ENCODE measurements at regions not wholly inside any gene's neighbourhood (a gene's known extent, or its start where the extent isn't known, plus 50 kb on each side); places are given as distances from the start of the nearest gene placed in this dataset.
"Not testable (repeated sequence)": the region's sequence is repeated elsewhere in the genome, so short reads cannot be mapped to it uniquely, and the experiment has no call there.

- no peak for DNase-seq (ENCODE audit: low read depth)
These were observed 136.0 kb downstream of the LMLN start for GRCh38 chr3:198096015-198096414.

DNA sequence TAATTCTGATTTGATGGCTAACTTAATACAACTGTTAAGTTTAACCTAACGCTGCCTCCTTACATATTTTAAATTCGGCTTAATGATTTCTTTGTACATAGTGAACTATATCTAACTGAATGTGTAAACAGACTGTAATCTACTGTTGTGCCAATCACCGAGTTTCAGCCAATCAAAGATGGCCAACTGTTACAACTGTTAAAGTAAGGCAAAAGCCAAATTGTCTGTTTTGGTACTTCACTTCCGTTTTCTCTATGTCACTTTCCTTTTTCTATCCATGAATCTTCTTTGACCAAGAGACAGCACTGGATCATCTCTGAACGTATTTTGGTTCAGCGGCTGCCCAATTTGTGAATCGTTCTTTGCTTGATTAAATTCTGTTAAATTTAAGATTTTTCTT lies 137.0 kb downstream of the LMLN start:
- no peak for DNase-seq (ENCODE audit: low read depth)

- not testable (repeated sequence) for DNase-seq (ENCODE audit: low read depth)
These were observed 138.7 kb downstream of the LMLN start for GRCh38 chr3:198098661-198099081.

DNA sequence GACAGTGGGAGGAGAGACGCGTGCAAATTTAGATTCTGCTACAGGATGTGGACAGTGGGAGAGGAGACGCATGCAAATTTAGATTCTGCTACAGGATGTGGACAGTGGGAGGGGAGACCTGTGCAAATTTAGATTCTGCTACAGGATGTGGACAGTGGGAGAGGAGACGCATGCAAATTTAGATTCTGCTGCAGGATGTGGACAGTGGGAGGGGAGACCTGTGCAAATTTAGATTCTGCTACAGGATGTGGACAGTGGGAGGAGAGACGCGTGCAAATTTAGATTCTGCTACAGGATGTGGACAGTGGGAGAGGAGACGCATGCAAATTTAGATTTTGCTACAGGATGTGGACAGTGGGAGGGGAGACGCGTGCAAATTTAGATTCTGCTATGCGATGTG lies 143.1 kb downstream of the LMLN start:
- DNase-seq (ENCODE audit: low read depth), result not testable (repeated sequence)

GRCh38 chr3:198106265-198106664 lies 146.2 kb downstream of the LMLN start:
- no peak for DNase-seq (ENCODE audit: low read depth)

DNA sequence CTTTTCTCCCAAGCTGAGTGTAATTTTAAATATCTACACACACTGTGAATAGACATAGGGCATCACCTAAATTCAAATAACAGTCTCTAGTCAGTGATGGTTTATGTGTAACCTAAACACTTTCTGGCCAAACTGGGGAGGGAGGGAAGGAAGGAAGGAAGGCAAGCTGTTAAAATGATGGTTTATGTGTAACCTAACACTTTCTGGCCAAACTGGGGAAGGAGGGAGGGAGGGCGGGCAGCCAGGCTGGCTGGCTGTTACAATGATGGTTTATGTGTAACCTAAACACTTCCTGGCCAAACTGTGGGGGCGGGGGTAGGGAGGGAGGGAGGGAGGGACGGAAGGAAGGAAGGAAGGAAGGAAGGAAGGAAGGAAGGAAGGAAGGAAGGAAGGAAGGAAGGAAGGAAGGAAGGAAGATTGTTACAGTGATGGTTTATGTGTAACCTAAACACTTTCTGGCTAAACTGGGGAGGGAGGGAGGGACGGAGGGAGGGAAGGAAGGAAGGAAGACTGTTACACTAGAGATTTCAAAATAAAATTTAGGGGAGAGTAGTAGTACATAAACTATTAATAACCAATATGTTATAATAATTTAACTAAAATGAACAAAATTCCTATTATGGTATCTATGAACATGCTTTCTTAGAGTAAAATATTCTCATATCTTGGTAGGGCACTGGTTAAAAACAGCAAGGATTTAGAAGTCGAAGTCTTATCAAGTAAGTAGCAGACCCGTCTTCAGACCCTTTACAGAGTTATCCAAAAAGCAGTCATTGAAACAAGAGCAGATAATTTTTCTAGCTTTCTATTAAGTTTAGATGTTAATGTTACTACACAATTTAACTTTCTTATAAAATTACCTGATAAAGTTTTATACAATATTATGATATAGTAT lies 148.1 kb downstream of the LMLN start:
- DNase-seq (ENCODE audit: low read depth), result no peak

GRCh38 chr3:198109883-198110282 lies 149.9 kb downstream of the LMLN start:
- no peak for DNase-seq (ENCODE audit: low read depth)

- DNase-seq (ENCODE audit: low read depth), result no peak
These were observed 152.0 kb downstream of the LMLN start for GRCh38 chr3:198112031-198112430.

- DNase-seq (ENCODE audit: low read depth), result no peak
These were observed 153.4 kb downstream of the LMLN start for GRCh38 chr3:198113206-198114053.

- not testable (repeated sequence) for DNase-seq (ENCODE audit: low read depth)
These were observed 154.5 kb downstream of the LMLN start for GRCh38 chr3:198114516-198114915.

- DNase-seq (ENCODE audit: low read depth), result not testable (repeated sequence)
These were observed 162.2 kb downstream of the LMLN start for GRCh38 chr3:198122184-198122583.

DNA sequence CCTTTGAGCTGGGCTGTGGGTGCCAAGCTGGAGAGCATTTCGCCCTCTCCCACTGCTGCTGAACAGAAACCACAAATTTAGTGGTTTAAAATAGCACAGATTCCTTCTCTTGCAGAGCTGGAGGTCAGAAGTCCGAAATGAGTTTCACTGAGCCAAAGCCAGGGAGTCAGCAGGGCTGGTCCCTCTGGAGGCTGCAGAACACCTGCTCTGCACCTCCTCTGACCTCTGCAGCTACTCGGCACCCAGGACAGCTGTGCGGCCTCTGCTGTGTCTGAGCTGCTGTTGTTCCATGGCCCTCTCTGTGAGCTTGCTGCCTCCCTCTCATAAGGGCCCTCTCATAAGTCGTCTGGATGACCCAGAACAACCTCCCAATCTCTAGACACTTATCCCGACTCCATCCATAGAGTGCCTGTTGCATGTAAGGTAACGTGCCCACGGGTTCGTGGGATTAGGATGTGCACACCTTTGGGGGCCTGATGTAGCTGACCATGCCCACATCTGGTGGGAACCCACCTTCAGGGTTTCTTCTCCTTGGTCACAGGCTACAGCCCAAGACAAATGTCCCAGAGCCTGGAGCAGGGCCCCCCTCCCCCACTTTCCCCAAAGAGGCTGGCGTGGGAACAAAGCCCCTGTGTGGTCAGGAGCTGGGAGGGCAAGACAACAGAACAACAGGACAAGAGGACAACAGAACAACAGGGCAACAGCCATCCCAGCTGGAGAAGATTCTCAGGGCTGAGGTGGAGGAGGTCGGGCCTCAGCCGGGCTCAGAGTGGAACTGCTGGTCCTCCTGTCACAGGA lies 177.2 kb downstream of the LMLN start:
- not testable (repeated sequence) for DNase-seq (ENCODE audit: low read depth)

GRCh38 chr3:198138205-198138604 lies 178.2 kb downstream of the LMLN start:
- DNase-seq (ENCODE audit: low read depth), result not testable (repeated sequence)

DNA sequence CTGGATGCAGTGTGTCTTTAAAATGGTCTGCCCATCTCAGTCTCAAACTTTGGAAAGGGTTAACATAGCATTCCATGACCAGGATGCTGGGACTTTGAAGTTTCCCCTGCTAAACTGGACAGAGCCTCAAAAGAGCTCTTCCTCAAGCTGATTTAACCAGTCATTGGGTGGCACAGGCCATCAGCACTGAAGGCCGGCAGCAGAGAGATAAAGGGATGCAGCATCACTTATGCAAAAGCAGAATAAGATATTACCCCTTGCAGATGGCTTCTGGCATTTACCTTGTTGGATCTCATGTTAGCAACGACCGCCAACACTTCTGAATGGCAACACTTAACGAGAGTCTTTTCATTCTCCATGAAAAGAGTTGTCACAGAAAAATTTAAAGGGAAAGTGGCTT lies 179.0 kb downstream of the LMLN start:
- not testable (repeated sequence) for DNase-seq (ENCODE audit: low read depth)

- not testable (repeated sequence) for DNase-seq (ENCODE audit: low read depth)
These were observed 179.6 kb downstream of the LMLN start for GRCh38 chr3:198139513-198140167.

GRCh38 chr3:198143300-198144137 lies 183.5 kb downstream of the LMLN start:
- DNase-seq (ENCODE audit: low read depth), result not testable (repeated sequence)

DNA sequence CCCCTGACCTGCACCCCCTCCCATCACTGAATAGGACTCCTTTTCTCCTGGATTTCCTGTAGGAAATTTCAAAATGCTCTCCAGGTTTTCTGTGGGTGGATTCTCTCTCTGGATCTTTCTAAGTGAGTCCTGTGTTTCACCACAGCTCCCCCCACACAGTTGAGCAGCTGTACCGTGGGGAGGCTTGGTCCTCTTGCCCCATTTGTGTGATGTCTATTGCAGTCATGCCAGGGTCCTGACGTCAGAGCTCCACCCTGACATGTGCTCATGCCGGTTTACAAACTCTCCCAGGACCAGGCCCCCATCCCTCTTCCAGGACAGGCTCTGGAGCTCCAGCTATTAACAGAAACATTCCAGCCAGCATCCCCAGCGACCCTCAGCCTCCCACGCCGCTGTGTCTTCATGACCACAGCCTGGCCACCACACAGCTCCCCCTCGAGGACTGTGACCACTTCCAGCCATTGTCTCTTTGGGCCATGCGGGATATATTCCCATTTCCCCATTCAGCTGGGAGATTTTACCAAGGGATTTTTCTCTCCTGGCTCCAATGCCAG lies 185.3 kb downstream of the LMLN start:
- DNase-seq (ENCODE audit: low read depth), result not testable (repeated sequence)

DNA sequence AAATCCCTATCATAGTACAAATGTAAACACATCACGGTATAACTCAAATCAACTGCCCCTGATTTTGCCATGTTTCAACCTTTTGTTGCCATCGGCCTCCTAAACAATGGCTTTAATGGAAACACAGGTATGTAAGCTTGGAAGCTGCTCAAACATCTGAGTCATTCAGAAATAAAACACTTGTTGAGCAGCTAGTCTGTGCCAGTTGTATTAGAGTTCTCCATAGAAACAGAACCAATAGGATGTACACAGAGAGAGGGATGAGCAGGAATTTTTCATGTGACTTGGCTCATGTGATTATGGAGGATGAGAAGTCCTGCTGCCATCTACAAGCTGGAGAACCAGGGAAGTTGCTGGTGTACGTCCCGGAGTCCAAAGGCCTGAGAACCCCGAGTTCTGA lies 186.1 kb downstream of the LMLN start:
- DNase-seq (ENCODE audit: low read depth), result not testable (repeated sequence)

GRCh38 chr3:198146559-198147164 lies 186.6 kb downstream of the LMLN start:
- DNase-seq (ENCODE audit: low read depth), result not testable (repeated sequence)

GRCh38 chr3:198147213-198147612 lies 187.2 kb downstream of the LMLN start:
- DNase-seq (ENCODE audit: low read depth), result not testable (repeated sequence)

Data from stimulated activated CD8-positive, alpha-beta memory T cell treated with anti-CD3 and anti-CD28 coated beads, Interleukin-15, amount 100 ng/mL, for 1 hour (primary cell).